Natural killer cell (primary cell): ENCODE measurements at regions not wholly inside any gene's neighbourhood (a gene's known extent, or its start where the extent isn't known, plus 50 kb on each side); places are given as distances from the start of the nearest gene placed in this dataset.

Experiments used
- ATAC-seq, 3 donors: fragments of 150-1000 bp in 2 of 3; fragments of 200-7000 bp in 1 of 3; cut with Tn5 transposase; 1 replicate in 1 of 3; 2 replicates in 2 of 3; pipeline ENCODE4 v1.10.0; 2021; ENCODE audit warnings: mild to moderate bottlenecking in 2 of 3, moderate library complexity in 2 of 3
- DNase-seq, 2 donors: peaks; one replicate each; pipeline versions ENCODE4 v3.0.0 to v3.0.0-alpha.2; 2013 to 2021; ENCODE audit warnings: mixed read lengths in 1 of 2
- H3K27ac ChIP-seq: one replicate; pipeline ENCODE4 v1.5.1; 2013; ENCODE audit warnings: mild to moderate bottlenecking, low read length
- H3K27me3 ChIP-seq: one replicate; pipeline ENCODE4 v1.6.1; 2013; ENCODE audit warnings: low read length; ENCODE audit not compliant: control insufficient read depth, insufficient read depth
- H3K36me3 ChIP-seq: one replicate; pipeline ENCODE4 v1.6.1; 2013; ENCODE audit warnings: low read length; ENCODE audit not compliant: control insufficient read depth, insufficient read depth
- H3K4me1 ChIP-seq: one replicate; pipeline ENCODE4 v1.6.1; 2013; ENCODE audit warnings: low read length; ENCODE audit not compliant: control insufficient read depth, insufficient read depth
- H3K4me3 ChIP-seq: one replicate; pipeline ENCODE4 v1.5.1; 2013; ENCODE audit warnings: low read length
- H3K9me3 ChIP-seq: one replicate; pipeline ENCODE4 v1.6.1; 2013; ENCODE audit warnings: low read length; ENCODE audit not compliant: control insufficient read depth, insufficient read depth
- H3K27ac Mint-ChIP-seq, 2 donors: one replicate each; pipeline ENCODE4 v1.8.0; 2022; ENCODE audit warnings: mild to moderate bottlenecking in 2 of 2, mixed read lengths in 2 of 2, moderate library complexity in 1 of 2
- H3K27me3 Mint-ChIP-seq, 2 donors: one replicate each; pipeline ENCODE4 v1.8.0; 2022; ENCODE audit warnings: low read depth in 2 of 2, mixed read lengths in 2 of 2
- H3K36me3 Mint-ChIP-seq: one replicate; pipeline ENCODE4 v1.8.0; 2022; ENCODE audit warnings: mixed read lengths
- H3K4me1 Mint-ChIP-seq, 2 donors: one replicate each; pipeline ENCODE4 v1.8.0; 2022; ENCODE audit warnings: mixed read lengths in 2 of 2
- H3K4me3 Mint-ChIP-seq: one replicate; pipeline ENCODE4 v1.8.0; 2022; ENCODE audit warnings: mild to moderate bottlenecking, moderate library complexity, mixed read lengths
- H3K9me3 Mint-ChIP-seq, 2 donors: one replicate each; pipeline ENCODE4 v1.8.0; 2022; ENCODE audit warnings: mixed read lengths in 2 of 2
- WGBS: methylation state at CpG from one replicate; pipeline ENCODE4 v1.1.7; 2013; ENCODE audit warnings: missing lambda C conversion rate; ENCODE audit not compliant: insufficient coverage; 5-methylcytosine and 5-hydroxymethylcytosine counted together
- intact Hi-C: fragments of 100-400 bp; cut with micrococcal nuclease; formaldehyde crosslinking; loops from one replicate; pipeline ENCODE4 v1.14.2; 2022
- TF ChIP-seq, protein P1 (sequence below): fragments of 200-600 bp; IDR thresholded peaks from one replicate; pipeline ENCODE4 v1.8.0; 2022; ENCODE audit warnings: antibody characterized with exemption

DNA sequence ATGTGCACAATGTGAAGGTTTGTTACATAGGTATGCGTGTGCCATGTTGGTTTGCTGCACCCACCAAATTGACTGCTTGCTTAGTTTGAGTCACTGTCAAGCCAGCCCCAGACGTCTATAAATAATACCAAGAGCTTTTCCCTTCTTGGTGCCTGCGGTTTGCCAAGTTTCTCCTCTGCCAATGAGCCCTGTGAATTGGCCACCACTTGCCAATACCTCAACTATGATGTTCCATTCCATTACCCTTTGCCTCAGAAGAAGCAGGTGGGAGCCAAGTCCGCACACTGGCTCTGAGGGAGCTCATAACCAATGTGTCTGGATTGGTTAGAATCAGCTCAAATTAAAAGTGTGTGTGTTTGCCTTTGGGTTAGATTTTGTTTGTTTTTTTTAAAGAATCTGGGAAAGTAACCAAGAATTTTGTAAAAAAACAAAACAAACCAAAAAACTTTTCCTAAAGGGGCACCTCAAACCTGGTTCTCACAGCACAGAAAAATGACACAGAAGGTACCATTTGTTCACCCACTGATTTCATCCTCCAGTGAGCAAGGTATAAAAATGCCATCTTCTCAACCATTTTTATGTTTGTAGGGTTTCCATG is 209.3 kb upstream of the PRNP start:
- DNase-seq (no peak), ATAC-seq (no peak)
- Mint-ChIP-seq H3K4me1 (no peaks in the 10 kb centered on the region), H3K27ac (no peak overlapping the region), H3K36me3 (no peaks in the 10 kb centered on the region), H3K9me3 (no peaks in the 10 kb centered on the region), H3K27me3 (peaks cover 9 to 25% of the 10 kb centered on the region in 2 donors), H3K4me3 (no peak overlapping the region)
- WGBS, result 91% methylated on average over 4 of the region's 4 CpGs
- Histone ChIP-seq H3K27ac (no peak overlapping the region), H3K9me3 (no peaks in the 10 kb centered on the region), H3K36me3 (no peaks in the 10 kb centered on the region), H3K4me1 (no peaks in the 10 kb centered on the region), H3K27me3 (no peaks in the 10 kb centered on the region), H3K4me3 (no peak overlapping the region)
- TF ChIP-seq, protein P1, sequence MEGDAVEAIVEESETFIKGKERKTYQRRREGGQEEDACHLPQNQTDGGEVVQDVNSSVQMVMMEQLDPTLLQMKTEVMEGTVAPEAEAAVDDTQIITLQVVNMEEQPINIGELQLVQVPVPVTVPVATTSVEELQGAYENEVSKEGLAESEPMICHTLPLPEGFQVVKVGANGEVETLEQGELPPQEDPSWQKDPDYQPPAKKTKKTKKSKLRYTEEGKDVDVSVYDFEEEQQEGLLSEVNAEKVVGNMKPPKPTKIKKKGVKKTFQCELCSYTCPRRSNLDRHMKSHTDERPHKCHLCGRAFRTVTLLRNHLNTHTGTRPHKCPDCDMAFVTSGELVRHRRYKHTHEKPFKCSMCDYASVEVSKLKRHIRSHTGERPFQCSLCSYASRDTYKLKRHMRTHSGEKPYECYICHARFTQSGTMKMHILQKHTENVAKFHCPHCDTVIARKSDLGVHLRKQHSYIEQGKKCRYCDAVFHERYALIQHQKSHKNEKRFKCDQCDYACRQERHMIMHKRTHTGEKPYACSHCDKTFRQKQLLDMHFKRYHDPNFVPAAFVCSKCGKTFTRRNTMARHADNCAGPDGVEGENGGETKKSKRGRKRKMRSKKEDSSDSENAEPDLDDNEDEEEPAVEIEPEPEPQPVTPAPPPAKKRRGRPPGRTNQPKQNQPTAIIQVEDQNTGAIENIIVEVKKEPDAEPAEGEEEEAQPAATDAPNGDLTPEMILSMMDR, result no peak
- intact Hi-C loops, result no loop called here

DNA sequence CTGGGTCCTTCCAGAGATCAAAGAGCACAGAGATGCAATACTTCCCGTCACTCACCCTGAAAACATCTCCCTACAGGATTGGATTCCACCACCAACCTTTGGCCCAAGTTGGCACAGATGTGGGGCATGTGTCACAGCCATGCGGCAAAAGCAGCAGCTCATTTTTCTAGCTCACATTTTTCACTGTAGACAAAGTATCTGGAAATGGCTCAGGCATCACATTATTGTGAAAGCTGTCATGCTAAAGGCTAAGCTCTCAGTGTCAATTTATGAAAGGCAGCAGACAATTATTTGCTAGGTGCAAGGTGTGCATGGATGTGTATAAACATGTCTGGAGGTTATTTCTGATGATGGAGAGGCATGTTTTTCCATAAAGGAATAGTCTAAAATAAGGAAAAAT is 213.3 kb upstream of the PRNP start:
- H3K4me3 Mint-ChIP-seq, result no peak overlapping the region
- intact Hi-C loops, result no loop called here
- no peaks in the 10 kb centered on the region for H3K36me3 Mint-ChIP-seq
- Histone ChIP-seq H3K27ac (no peak overlapping the region), H3K4me3 (no peak overlapping the region), H3K4me1 (no peaks in the 10 kb centered on the region), H3K36me3 (no peaks in the 10 kb centered on the region), H3K9me3 (no peaks in the 10 kb centered on the region), H3K27me3 (no peaks in the 10 kb centered on the region)
- no peaks in the 10 kb centered on the region for H3K4me1 Mint-ChIP-seq
- H3K9me3 Mint-ChIP-seq, result no peaks in the 10 kb centered on the region
- TF ChIP-seq, protein P1, result no peak
- ATAC-seq, result no peak
- no peak overlapping the region for H3K27ac Mint-ChIP-seq
- WGBS, result 91% methylated on average over 2 of the region's 2 CpGs
- no peak for DNase-seq
- H3K27me3 Mint-ChIP-seq, result peaks cover 7 to 36% of the 10 kb centered on the region in 2 donors

DNA sequence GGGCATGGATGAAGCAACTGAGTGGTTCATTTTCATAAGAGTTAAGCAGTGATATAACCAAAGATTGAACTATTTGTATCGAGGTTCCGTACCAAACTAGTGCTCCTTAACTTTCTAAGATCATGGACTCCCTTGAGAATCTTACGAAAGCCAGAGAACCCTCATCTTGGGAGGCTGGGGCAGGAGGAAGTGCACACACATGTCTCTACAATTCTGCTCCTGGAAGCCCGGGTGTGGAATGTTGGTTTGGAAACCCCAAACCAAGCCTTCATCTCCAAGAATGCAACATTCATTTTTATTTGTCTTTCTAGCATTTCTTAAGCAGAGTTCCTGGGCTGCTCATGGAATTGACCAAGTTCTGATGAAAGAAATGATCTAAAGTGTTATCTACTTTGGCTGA is 215.0 kb upstream of the PRNP start:
- no peak for DNase-seq
- Mint-ChIP-seq H3K27ac (no peak overlapping the region), H3K4me3 (no peak overlapping the region), H3K27me3 (peaks cover 9 to 39% of the 10 kb centered on the region in 2 donors), H3K4me1 (no peaks in the 10 kb centered on the region), H3K36me3 (no peaks in the 10 kb centered on the region), H3K9me3 (no peaks in the 10 kb centered on the region)
- Histone ChIP-seq H3K4me1 (no peaks in the 10 kb centered on the region), H3K27me3 (no peaks in the 10 kb centered on the region), H3K27ac (no peak overlapping the region), H3K36me3 (no peaks in the 10 kb centered on the region), H3K9me3 (no peaks in the 10 kb centered on the region), H3K4me3 (no peak overlapping the region)
- intact Hi-C loops, result no loop called here
- TF ChIP-seq, protein P1, result no peak
- 93% methylated on average over 3 of the region's 4 CpGs for WGBS
- ATAC-seq, result no peak

DNA sequence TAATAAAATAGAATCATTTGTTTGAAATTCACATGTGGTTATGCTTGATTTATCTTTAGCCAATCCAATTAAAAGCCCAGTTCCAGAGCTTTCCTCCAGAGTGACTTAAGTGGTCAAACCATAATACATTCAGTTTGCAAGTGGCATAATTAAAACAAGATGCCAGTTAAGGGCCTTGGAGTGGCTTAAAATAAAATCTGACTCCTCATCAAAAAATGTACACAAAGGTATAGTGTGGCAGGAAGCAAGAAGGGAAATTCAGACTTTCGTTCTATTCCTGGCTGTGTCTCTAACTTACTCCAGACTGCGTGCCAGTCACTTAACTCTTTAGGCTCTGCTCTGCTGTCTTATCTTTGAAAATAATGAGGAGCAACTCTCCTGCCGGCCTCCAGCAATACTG is 215.9 kb upstream of the PRNP start:
- DNase-seq (no peak), ATAC-seq (no peak)
- WGBS, result 31% methylated on average over 2 of the region's 3 CpGs

More for the DNA sequence above, 215.9 kb upstream of the PRNP start:
- Histone ChIP-seq H3K4me3 (no peak overlapping the region), H3K27me3 (no peaks in the 10 kb centered on the region), H3K27ac (no peak overlapping the region), H3K36me3 (no peaks in the 10 kb centered on the region), H3K9me3 (no peaks in the 10 kb centered on the region), H3K4me1 (no peaks in the 10 kb centered on the region)
- no peak overlapping the region for H3K27ac Mint-ChIP-seq
- no peaks in the 10 kb centered on the region for H3K9me3 Mint-ChIP-seq
- TF ChIP-seq, protein P1, result no peak
- no peak overlapping the region for H3K4me3 Mint-ChIP-seq
- H3K27me3 Mint-ChIP-seq, result peaks cover 9 to 40% of the 10 kb centered on the region in 2 donors
- intact Hi-C loops, result no loop called here
- no peaks in the 10 kb centered on the region for H3K36me3 Mint-ChIP-seq
- H3K4me1 Mint-ChIP-seq, result no peaks in the 10 kb centered on the region
